DND-41 (cell line): ENCODE measurements at regions not wholly inside any gene's neighbourhood (a gene's known extent, or its start where the extent isn't known, plus 50 kb on each side); places are given as distances from the start of the nearest gene placed in this dataset.

Experiments
- EZH2 ChIP-seq: IDR thresholded peaks from 3 replicates; pipeline ENCODE4 v1.6.1; 2012; ENCODE audit warnings: borderline replicate concordance, low read depth, mild to moderate bottlenecking, moderate library complexity, low read length, inconsistent platforms; ENCODE audit not compliant: severe bottlenecking
- TF ChIP-seq, protein P1 (sequence below): IDR thresholded peaks from 2 replicates; pipeline ENCODE4 v1.5.1; 2012; ENCODE audit warnings: borderline replicate concordance, low read length, moderate library complexity, mild to moderate bottlenecking; ENCODE audit not compliant: poor library complexity, severe bottlenecking; ENCODE audit errors: extremely low read depth

DNA sequence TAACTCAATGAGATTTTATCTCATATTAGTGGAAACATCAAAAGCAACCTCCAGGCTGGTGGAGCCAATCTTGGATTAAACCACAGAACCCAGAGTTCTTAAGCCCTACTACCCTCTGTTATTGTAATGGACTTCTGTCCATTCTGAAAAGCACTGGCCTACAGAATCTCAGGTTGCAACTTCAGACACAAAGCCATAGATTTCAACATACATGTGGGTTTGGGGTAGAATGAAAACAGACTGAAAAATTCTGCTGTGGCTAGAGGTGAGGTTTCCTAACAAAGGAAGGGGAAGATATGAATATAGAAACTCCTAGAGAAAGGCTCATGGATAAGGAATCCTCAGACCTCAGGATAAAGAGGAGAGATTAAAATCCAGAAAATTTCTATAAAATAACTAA, 569.8 kb upstream of the RIOK2 start:
- TF ChIP-seq, protein P1, sequence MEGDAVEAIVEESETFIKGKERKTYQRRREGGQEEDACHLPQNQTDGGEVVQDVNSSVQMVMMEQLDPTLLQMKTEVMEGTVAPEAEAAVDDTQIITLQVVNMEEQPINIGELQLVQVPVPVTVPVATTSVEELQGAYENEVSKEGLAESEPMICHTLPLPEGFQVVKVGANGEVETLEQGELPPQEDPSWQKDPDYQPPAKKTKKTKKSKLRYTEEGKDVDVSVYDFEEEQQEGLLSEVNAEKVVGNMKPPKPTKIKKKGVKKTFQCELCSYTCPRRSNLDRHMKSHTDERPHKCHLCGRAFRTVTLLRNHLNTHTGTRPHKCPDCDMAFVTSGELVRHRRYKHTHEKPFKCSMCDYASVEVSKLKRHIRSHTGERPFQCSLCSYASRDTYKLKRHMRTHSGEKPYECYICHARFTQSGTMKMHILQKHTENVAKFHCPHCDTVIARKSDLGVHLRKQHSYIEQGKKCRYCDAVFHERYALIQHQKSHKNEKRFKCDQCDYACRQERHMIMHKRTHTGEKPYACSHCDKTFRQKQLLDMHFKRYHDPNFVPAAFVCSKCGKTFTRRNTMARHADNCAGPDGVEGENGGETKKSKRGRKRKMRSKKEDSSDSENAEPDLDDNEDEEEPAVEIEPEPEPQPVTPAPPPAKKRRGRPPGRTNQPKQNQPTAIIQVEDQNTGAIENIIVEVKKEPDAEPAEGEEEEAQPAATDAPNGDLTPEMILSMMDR, result no peak
- no peak for TF ChIP-seq EZH2
